ENCODE measurements at regions not wholly inside any gene's neighbourhood (a gene's known extent, or its start where the extent isn't known, plus 50 kb on each side); places are given as distances from the start of the nearest gene placed in this dataset.

- no peak for DNase-seq (ENCODE audit: low read depth)
Observed at GRCh38 chr13:111456452-111457230, 136.2 kb downstream of the TEX29 start.

GRCh38 chr13:111458001-111458531 lies 137.6 kb downstream of the TEX29 start:
- DNase-seq (ENCODE audit: low read depth) = no peak

- no peak for DNase-seq (ENCODE audit: low read depth)
Observed at GRCh38 chr13:111458739-111459138, 138.3 kb downstream of the TEX29 start.

GRCh38 chr13:111459803-111460547 lies 139.5 kb downstream of the TEX29 start:
- no peak for DNase-seq (ENCODE audit: low read depth)

GRCh38 chr13:111460548-111461444 lies 140.4 kb downstream of the TEX29 start:
- DNase-seq (ENCODE audit: low read depth) = peak; percentile 35

GRCh38 chr13:111461445-111462149 lies 141.2 kb downstream of the TEX29 start:
- DNase-seq (ENCODE audit: low read depth) = no peak

- no peak for DNase-seq (ENCODE audit: low read depth)
Observed at GRCh38 chr13:111462221-111462764, 141.9 kb downstream of the TEX29 start.

- no peak for DNase-seq (ENCODE audit: low read depth)
Observed at GRCh38 chr13:111462944-111463343, 142.5 kb downstream of the TEX29 start.

GRCh38 chr13:111467111-111467890 lies 146.9 kb downstream of the TEX29 start:
- no peak for DNase-seq (ENCODE audit: low read depth)

- no peak for DNase-seq (ENCODE audit: low read depth)
Observed at GRCh38 chr13:111468037-111468959, 147.9 kb downstream of the TEX29 start.

GRCh38 chr13:111469450-111469849 lies 149.0 kb downstream of the TEX29 start:
- no peak for DNase-seq (ENCODE audit: low read depth)

GRCh38 chr13:111469916-111470506 lies 149.6 kb downstream of the TEX29 start:
- no peak for DNase-seq (ENCODE audit: low read depth)

GRCh38 chr13:111470933-111471332 lies 150.5 kb downstream of the TEX29 start:
- DNase-seq (ENCODE audit: low read depth) = no peak

- no peak for DNase-seq (ENCODE audit: low read depth)
Observed at GRCh38 chr13:111472083-111472482, 151.6 kb downstream of the TEX29 start.

GRCh38 chr13:111472559-111473460 lies 152.4 kb downstream of the TEX29 start:
- no peak for DNase-seq (ENCODE audit: low read depth)

- DNase-seq (ENCODE audit: low read depth) = peak; percentile 40
Observed at GRCh38 chr13:111474136-111475002, 153.9 kb downstream of the TEX29 start.

- DNase-seq (ENCODE audit: low read depth) = no peak
Observed at GRCh38 chr13:111475488-111475887, 155.0 kb downstream of the TEX29 start.

Data from EH (cell line).